ENCODE measurements at regions not wholly inside any gene's neighbourhood (a gene's known extent, or its start where the extent isn't known, plus 50 kb on each side); places are given as distances from the start of the nearest gene placed in this dataset.

GRCh38 chr7:125136341-125136740 is 206.7 kb upstream of the POT1 start:
- Histone ChIP-seq H3K4me3 (replicated peaks in 1 of 3) (no peak overlapping the region), H3K9me3 (no peaks in the 10 kb centered on the region), H3K36me3 (no peaks in the 10 kb centered on the region), H3K4me1 (no peaks in the 10 kb centered on the region), H3K27me3 (no peaks in the 10 kb centered on the region), H3K27ac (no peak overlapping the region)
- WGBS, 2 donors = 26 to 39% methylated on average over 1 of the region's 1 CpG
- DNase-seq = no peak
- TF ChIP-seq CTCF (IDR thresholded peaks at IDR 0.05) (no peak), POLR2A (IDR thresholded peaks at IDR 0.05) (no peak)
- intact Hi-C loops (cut with DNase I) = no loop called here

- Histone ChIP-seq H3K27me3 (no peaks in the 10 kb centered on the region), H3K4me1 (no peaks in the 10 kb centered on the region), H3K27ac (no peak overlapping the region), H3K36me3 (no peaks in the 10 kb centered on the region), H3K4me3 (replicated peaks in 1 of 3) (no peak overlapping the region), H3K9me3 (no peaks in the 10 kb centered on the region)
- intact Hi-C loops (cut with DNase I) = no loop called here
- DNase-seq = no peak
- TF ChIP-seq POLR2A (IDR thresholded peaks at IDR 0.05) = no peak
- WGBS, 2 donors = 80 to 87% methylated on average over 1 of the region's 1 CpG
These were observed 200.5 kb upstream of the POT1 start for GRCh38 chr7:125130173-125130572.

GRCh38 chr7:125127304-125127703 is 197.7 kb upstream of the POT1 start:
- intact Hi-C loops (cut with DNase I) = no loop called here

GRCh38 chr7:125126376-125126775 is 196.8 kb upstream of the POT1 start:
- no peaks in the 10 kb centered on the region for H3K4me1 ChIP-seq
- no peak for DNase-seq
- H3K9me3 ChIP-seq = no peaks in the 10 kb centered on the region
- no peaks in the 10 kb centered on the region for H3K36me3 ChIP-seq
- TF ChIP-seq CTCF (IDR thresholded peaks at IDR 0.05) = no peak
- no peak overlapping the region for H3K4me3 ChIP-seq (replicated peaks in 1 of 3)
- no peaks in the 10 kb centered on the region for H3K27me3 ChIP-seq
- 63 to 71% methylated on average over 1 of the region's 1 CpG for WGBS, 2 donors
- no peak overlapping the region for H3K27ac ChIP-seq
- intact Hi-C loops (cut with DNase I) = no loop called here

More at GRCh38 chr7:125127304-125127703, 197.7 kb upstream of the POT1 start:
- TF ChIP-seq POLR2A (IDR thresholded peaks at IDR 0.05) = no peak
- TF ChIP-seq CTCF (IDR thresholded peaks at IDR 0.05) = no peak
- Histone ChIP-seq H3K4me3 (replicated peaks in 1 of 3) (no peak overlapping the region), H3K27ac (no peak overlapping the region), H3K27me3 (no peaks in the 10 kb centered on the region), H3K9me3 (no peaks in the 10 kb centered on the region), H3K36me3 (no peaks in the 10 kb centered on the region), H3K4me1 (no peaks in the 10 kb centered on the region)
- no peak for DNase-seq
- 67 to 79% methylated on average over 4 of the region's 4 CpGs for WGBS, 2 donors

GRCh38 chr7:125125315-125125714 is 195.7 kb upstream of the POT1 start:
- intact Hi-C loops (cut with DNase I) = no loop called here

More at GRCh38 chr7:125125315-125125714, 195.7 kb upstream of the POT1 start:
- TF ChIP-seq POLR2A (IDR thresholded peaks at IDR 0.05) (no peak), CTCF (IDR thresholded peaks at IDR 0.05) (no peak)
- Histone ChIP-seq H3K4me3 (replicated peaks in 1 of 3) (no peak overlapping the region), H3K4me1 (no peaks in the 10 kb centered on the region), H3K27me3 (no peaks in the 10 kb centered on the region), H3K27ac (no peak overlapping the region), H3K36me3 (no peaks in the 10 kb centered on the region), H3K9me3 (no peaks in the 10 kb centered on the region)
- WGBS, 2 donors = 94 to 98% methylated on average over 8 to 15 of the region's 15 CpGs
- DNase-seq = no peak

All from thyroid gland (tissue), 4 donors.